Astrocyte of the spinal cord (primary cell): ENCODE measurements at regions not wholly inside any gene's neighbourhood (a gene's known extent, or its start where the extent isn't known, plus 50 kb on each side); places are given as distances from the start of the nearest gene placed in this dataset.
"Not testable (repeated sequence)": the region's sequence is repeated elsewhere in the genome, so short reads cannot be mapped to it uniquely, and the experiment has no call there.

Experiments
- DNase-seq: peaks from one replicate; pipeline ENCODE4 v3.0.0; 2011; ENCODE audit warnings: low read depth, low spot score
- H3K4me3 ChIP-seq: 2 replicates; pipeline ENCODE4 v1.5.1; 2011; ENCODE audit warnings: low read depth, mild to moderate bottlenecking, low read length, moderate library complexity
- in situ Hi-C: cut with HindIII; loops from 2 replicates; pipeline ENCODE4 v1.10.0; 2017; ENCODE audit warnings: low sequenced_read_pairs
- TF ChIP-seq, protein P1 (sequence below): IDR thresholded peaks from 2 replicates; pipeline ENCODE4 v1.5.1; 2012; ENCODE audit warnings: low read depth, mild to moderate bottlenecking, low read length, inconsistent platforms

GRCh38 chr2:49715597-49715996, 561.3 kb upstream of the FSHR start:
- no peak for DNase-seq
- TF ChIP-seq, protein P1, sequence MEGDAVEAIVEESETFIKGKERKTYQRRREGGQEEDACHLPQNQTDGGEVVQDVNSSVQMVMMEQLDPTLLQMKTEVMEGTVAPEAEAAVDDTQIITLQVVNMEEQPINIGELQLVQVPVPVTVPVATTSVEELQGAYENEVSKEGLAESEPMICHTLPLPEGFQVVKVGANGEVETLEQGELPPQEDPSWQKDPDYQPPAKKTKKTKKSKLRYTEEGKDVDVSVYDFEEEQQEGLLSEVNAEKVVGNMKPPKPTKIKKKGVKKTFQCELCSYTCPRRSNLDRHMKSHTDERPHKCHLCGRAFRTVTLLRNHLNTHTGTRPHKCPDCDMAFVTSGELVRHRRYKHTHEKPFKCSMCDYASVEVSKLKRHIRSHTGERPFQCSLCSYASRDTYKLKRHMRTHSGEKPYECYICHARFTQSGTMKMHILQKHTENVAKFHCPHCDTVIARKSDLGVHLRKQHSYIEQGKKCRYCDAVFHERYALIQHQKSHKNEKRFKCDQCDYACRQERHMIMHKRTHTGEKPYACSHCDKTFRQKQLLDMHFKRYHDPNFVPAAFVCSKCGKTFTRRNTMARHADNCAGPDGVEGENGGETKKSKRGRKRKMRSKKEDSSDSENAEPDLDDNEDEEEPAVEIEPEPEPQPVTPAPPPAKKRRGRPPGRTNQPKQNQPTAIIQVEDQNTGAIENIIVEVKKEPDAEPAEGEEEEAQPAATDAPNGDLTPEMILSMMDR: no peak
- no peak overlapping the region for H3K4me3 ChIP-seq
- in situ Hi-C loops: no loop called here

DNA sequence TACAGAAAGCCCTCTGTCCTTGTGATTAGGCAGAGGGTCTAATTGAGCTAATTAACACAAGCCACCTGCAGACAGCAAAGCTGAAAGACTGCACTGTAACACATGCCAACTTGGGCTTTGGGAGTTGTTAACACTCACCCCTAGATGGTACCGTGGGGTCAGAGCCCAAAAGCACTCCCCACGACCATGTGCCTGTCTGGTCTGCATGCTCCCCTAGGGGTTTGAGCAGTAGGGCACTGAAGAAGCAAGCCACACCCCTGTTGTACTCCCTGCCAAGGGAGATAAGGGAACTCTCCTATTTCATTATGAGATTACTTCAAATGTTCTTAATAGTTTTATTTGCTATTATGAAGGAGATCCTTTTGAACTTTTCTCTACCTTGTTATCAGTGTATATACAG, 560.1 kb upstream of the FSHR start:
- in situ Hi-C loops: no loop called here
- no peak for DNase-seq
- TF ChIP-seq, protein P1: no peak

DNA sequence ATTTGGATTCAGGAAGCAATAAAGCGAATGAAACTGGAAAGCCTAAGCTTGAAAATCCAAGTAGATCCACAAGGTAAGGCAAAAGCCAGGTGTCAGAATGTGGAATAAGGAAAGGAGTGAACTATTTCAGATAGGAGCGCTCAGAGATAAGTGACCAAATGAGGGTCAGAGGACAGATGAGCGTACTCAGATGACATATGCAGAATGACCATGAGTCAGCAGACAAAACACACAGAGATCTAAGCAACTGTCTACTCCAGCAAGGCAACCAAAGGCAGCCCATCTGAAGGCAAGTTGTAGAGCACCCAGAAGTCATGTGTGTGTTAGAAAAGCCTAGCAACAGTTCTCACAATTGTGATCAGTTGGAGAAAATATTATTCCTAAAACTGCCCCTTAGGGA, 548.4 kb upstream of the FSHR start:
- in situ Hi-C loops: no loop called here

More for the DNA sequence above, 560.1 kb upstream of the FSHR start:
- H3K4me3 ChIP-seq: no peak overlapping the region

GRCh38 chr2:49693961-49694360, 539.6 kb upstream of the FSHR start:
- no peak for DNase-seq
- TF ChIP-seq, protein P1: no peak
- H3K4me3 ChIP-seq: no peak overlapping the region
- in situ Hi-C loops: no loop called here

More for the DNA sequence above, 548.4 kb upstream of the FSHR start:
- H3K4me3 ChIP-seq: no peak overlapping the region
- no peak for DNase-seq
- TF ChIP-seq, protein P1: no peak

DNA sequence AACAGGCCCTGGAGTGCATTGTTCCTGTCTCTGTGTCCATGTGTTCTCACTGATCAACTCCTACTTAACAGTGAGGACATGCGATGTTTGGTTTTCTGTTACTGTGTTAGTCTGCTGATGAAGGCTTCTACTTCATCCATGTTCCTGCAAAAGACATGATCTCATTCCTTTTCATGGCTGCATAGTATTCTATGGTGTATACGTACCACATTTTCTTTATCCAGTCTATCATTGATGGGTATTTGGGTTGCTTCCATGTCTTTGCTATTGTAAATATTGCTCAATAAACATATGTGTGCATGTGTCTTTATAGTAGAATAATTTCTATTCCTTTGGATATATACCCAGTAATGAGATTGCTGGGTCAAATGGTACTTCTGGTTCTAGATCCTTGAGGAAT, 537.7 kb upstream of the FSHR start:
- in situ Hi-C loops: not testable (repeated sequence)

GRCh38 chr2:49687918-49688317, 533.6 kb upstream of the FSHR start:
- DNase-seq: peak; percentile 3
- no peak overlapping the region for H3K4me3 ChIP-seq
- in situ Hi-C loops: no loop called here
- TF ChIP-seq, protein P1: no peak

More for the DNA sequence above, 537.7 kb upstream of the FSHR start:
- not testable (repeated sequence) for H3K4me3 ChIP-seq, DNase-seq

- H3K4me3 ChIP-seq: no peak overlapping the region
- TF ChIP-seq, protein P1: no peak
- in situ Hi-C loops: no loop called here
- no peak for DNase-seq
These were observed 532.7 kb upstream of the FSHR start for GRCh38 chr2:49686897-49687442.
